ENCODE measurements at regions not wholly inside any gene's neighbourhood (a gene's known extent, or its start where the extent isn't known, plus 50 kb on each side); places are given as distances from the start of the nearest gene placed in this dataset.

DNA sequence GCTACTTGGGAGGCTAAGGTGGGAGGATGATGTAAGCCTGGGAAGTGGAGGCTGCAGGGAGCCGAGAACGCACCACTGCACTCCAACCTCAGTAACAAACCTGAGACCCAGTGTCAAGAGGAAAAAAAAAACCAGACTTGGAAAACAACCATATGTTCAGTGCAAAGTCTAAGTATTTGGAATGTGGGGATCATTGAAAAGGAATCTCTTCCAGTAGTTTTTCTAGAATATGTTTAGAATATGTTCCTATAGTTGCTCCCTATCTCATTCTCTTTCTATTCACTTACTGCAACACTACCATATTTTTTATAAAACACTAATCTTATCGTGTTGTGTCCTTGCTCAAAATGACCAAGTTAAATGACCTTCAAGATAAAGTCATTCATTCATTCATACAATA lies 423.5 kb upstream of the SOX5 start:
- Mint-ChIP-seq H3K27ac (ENCODE audit: unreplicated experiment) (no peak overlapping the region), H3K36me3 (ENCODE audit: insufficient read depth, unreplicated experiment) (no peaks in the 10 kb centered on the region), H3K4me1 (ENCODE audit: low read depth, unreplicated experiment) (no peaks in the 10 kb centered on the region), H3K9me3 (ENCODE audit: low read depth, unreplicated experiment) (no peaks in the 10 kb centered on the region), H3K4me3 (ENCODE audit: low read depth, unreplicated experiment) (no peak overlapping the region), H3K27me3 (ENCODE audit: unreplicated experiment) (no peaks in the 10 kb centered on the region)
- intact Hi-C loops (cut with micrococcal nuclease; ENCODE audit: unreplicated experiment), result no loop called here
- BruUV-seq (replicated peaks), result no TSS peak
- no peak for DNase-seq
- CTCF ChIA-PET, result no interaction called here
- no peak for TF ChIP-seq CTCF (IDR thresholded peaks at IDR 0.05; ENCODE audit: unreplicated experiment)

DNA sequence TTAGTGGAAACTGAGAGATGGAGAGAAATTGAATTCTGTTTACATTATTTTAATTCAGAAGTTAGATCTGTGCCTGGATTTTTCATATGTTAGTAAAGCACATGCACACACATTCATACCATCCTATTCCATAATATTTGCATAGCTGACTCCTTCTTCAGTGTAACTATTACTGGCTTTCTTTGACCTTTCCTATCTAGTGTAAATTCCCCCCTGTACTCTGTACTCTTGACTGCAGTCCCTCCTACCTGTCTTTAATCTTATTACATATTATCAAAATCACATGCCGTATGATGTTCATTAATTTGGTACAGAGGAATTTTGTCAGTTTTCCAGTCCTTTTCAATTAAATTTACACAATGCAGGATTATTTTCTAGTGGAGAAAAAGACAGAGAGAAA lies 417.0 kb upstream of the SOX5 start:
- Mint-ChIP-seq H3K36me3 (ENCODE audit: insufficient read depth, unreplicated experiment) (no peaks in the 10 kb centered on the region), H3K27me3 (ENCODE audit: unreplicated experiment) (no peaks in the 10 kb centered on the region), H3K4me1 (ENCODE audit: low read depth, unreplicated experiment) (no peaks in the 10 kb centered on the region), H3K4me3 (ENCODE audit: low read depth, unreplicated experiment) (no peak overlapping the region), H3K27ac (ENCODE audit: unreplicated experiment) (no peak overlapping the region), H3K9me3 (ENCODE audit: low read depth, unreplicated experiment) (no peaks in the 10 kb centered on the region)
- intact Hi-C loops (cut with micrococcal nuclease; ENCODE audit: unreplicated experiment), result no loop called here
- no peak for TF ChIP-seq CTCF (IDR thresholded peaks at IDR 0.05; ENCODE audit: unreplicated experiment)
- DNase-seq, result no peak
- BruUV-seq (replicated peaks), result no TSS peak
- CTCF ChIA-PET, result no interaction called here

DNA sequence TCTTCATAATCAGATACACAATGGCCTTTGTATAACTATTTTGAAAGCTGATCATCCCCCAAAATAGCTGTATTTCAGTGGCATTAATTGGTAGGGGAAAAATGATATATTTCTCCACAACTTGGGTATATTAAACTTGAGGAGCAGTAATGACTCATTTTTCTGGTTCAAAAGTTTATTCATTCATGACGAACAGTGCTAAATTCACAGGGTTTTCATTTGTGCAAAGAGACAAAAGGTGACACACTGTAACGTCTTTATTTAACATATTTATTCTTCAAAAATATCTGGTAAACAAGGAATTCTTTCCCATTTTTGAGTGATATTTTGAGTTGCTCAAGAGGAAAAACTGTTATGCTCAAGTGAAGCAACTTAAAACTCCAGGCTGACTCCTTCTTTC lies 415.5 kb upstream of the SOX5 start:
- CTCF ChIA-PET, result no interaction called here
- H3K4me3 Mint-ChIP-seq (ENCODE audit: low read depth, unreplicated experiment), result no peak overlapping the region
- no TSS peak for BruUV-seq (replicated peaks)

DNA sequence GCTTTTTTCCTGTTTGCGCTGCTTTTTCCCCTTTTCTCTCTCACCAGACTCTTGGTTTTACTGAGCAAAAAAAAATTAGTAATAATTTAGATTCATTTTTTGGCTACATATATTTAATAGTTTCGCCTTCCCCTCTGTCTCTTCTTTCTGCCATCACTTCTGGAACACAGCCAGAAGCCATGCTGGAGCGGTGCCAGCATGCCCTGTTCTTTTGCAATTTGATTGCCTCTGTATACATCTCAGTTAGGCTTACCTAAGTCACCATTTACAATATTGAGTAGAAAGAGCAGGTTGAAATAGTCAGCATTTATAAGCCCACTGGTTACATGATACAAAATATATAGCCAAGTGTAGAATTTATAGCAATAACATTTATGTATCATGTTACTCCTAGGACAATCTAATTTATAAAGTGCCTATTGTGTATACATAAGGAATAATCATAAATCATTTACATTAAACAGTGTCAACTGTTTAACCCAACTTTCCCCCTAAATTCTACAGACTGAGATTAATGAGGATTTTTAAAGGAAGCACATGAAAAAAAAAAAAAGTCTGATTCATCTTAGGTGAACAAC lies 413.8 kb upstream of the SOX5 start:
- CTCF ChIA-PET, result interaction anchor here (0.6 to 0.7 kb wide), 2 partner anchors 20 to 1816 kb away, joined by 3 to 4 read pairs; no protein-coding TSS in a partner anchor
- peak; percentile 33 for DNase-seq
- no TSS peak for BruUV-seq (replicated peaks)
- no peaks in the 10 kb centered on the region for H3K9me3 Mint-ChIP-seq (ENCODE audit: low read depth, unreplicated experiment)
- no peak overlapping the region for H3K27ac Mint-ChIP-seq (ENCODE audit: unreplicated experiment)
- intact Hi-C loops (cut with micrococcal nuclease; ENCODE audit: unreplicated experiment), result no loop called here
- TF ChIP-seq CTCF (IDR thresholded peaks at IDR 0.05; ENCODE audit: unreplicated experiment), result no peak
- no peaks in the 10 kb centered on the region for H3K4me1 Mint-ChIP-seq (ENCODE audit: low read depth, unreplicated experiment)
- no peaks in the 10 kb centered on the region for H3K27me3 Mint-ChIP-seq (ENCODE audit: unreplicated experiment)
- no peaks in the 10 kb centered on the region for H3K36me3 Mint-ChIP-seq (ENCODE audit: insufficient read depth, unreplicated experiment)
- H3K4me3 Mint-ChIP-seq (ENCODE audit: low read depth, unreplicated experiment), result no peak overlapping the region

More for the DNA sequence above, 415.5 kb upstream of the SOX5 start:
- no peak for DNase-seq
- Mint-ChIP-seq H3K36me3 (ENCODE audit: insufficient read depth, unreplicated experiment) (no peaks in the 10 kb centered on the region), H3K4me1 (ENCODE audit: low read depth, unreplicated experiment) (no peaks in the 10 kb centered on the region), H3K27me3 (ENCODE audit: unreplicated experiment) (no peaks in the 10 kb centered on the region), H3K9me3 (ENCODE audit: low read depth, unreplicated experiment) (no peaks in the 10 kb centered on the region), H3K27ac (ENCODE audit: unreplicated experiment) (no peak overlapping the region)
- intact Hi-C loops (cut with micrococcal nuclease; ENCODE audit: unreplicated experiment), result no loop called here
- TF ChIP-seq CTCF (IDR thresholded peaks at IDR 0.05; ENCODE audit: unreplicated experiment), result no peak

All from Calu3 (cell line).